ENCODE measurements at regions not wholly inside any gene's neighbourhood (a gene's known extent, or its start where the extent isn't known, plus 50 kb on each side); places are given as distances from the start of the nearest gene placed in this dataset.

DNA sequence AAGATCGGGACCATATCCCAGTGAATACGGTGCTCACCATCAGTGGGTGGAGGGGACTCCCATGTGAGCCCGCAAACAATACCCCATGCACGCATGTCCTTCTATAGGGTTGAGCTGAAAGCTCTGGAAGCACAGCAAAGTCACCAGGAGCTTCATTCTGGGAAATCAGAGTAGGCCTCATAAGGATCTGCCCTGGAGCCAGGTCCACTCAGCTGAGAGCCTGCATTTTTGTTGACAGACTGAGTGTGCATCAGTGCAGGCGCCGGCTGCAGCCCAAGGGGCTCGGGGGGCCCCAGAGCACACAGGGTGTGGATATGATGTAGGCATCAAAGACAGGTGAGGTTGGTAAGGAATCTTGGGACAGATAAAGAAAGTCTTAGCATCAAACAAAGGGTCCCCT, 79.8 kb upstream of the CD93 start:
- no peak for DNase-seq

DNA sequence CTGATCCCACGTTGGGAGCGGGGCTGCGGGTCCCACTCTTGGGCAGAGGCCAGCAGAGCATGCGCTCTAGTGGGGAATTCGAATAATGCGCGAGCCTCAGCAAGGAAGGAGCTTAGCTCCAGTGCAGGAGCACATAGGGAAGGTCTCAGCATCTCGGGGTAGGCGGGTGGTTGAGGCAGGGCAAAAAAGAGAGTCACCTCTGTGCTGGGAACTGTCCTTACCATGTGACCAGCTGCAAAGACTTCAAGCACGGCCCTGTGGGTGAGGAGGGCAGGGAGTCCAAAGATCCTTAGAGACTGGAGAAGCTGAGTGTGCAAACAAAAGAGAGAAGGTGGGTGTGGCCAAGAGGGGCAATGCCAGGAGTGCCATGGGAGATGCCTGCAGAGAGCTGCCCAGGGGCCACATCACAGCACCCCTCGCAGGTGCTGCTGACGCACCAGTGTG, 79.2 kb upstream of the CD93 start:
- DNase-seq, result no peak

DNA sequence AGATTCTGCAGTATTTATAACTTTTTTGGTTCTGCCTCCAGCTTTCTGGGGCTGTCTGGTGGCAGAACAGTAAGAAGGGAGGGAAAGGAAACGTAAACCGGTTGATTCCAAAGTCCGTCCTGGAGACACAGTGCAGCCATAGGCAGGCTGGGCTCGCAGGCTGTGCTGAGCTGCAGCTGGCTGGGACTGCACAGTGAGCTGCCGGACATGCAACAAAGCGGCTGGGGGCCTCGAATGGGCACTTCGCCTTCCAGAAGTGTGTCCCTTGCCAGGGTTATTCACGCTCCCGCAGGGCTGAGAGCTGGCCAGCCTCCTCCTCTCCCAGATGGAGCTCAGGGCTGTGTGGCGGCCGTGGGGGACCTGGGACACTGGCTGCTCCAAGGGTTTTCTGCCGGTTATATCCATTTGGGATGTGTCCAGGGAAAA, 78.1 kb upstream of the CD93 start:
- DNase-seq, result no peak

- DNase-seq, result no peak
These were observed 77.4 kb upstream of the CD93 start for GRCh38 chr20:23163562-23163961.

- DNase-seq, result no peak
These were observed 76.8 kb upstream of the CD93 start for GRCh38 chr20:23162887-23163286.

GRCh38 chr20:23161968-23162696, 76.0 kb upstream of the CD93 start:
- peak; percentile 59 for DNase-seq

DNA sequence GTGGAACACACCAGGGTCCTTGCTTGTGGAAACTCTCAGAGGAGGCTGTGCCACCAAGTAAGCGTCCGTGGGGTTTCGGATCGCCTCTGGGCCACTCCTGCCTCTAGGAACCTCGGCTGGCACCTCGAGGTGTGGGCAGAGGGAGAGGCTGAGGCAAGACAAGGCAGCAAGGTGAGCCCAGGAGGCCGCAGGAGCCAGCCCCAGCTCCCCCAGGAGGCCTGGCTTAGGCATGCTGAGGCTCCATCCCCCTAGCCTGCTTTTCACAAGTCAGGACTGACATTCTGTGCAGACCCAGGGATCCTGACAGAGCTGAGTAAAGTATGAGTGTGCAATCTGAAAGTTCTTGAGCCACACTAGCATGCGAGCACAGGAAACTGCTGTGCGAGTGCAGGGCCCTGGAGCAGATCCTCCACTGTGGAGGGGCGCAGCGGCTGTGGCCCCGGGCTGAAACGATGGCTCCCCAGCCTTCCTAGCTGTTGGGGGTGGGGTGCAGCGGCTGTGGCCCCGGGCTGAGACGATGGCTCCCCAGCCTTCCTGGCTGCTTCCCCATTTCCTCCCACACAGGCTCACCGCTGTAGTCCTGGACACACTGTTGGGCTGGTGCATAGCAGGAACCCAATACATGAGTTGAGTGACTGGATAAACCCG, 75.2 kb upstream of the CD93 start:
- DNase-seq, result peak; percentile 55 to 65

GRCh38 chr20:23160536-23161243, 74.6 kb upstream of the CD93 start:
- no peak for DNase-seq

DNA sequence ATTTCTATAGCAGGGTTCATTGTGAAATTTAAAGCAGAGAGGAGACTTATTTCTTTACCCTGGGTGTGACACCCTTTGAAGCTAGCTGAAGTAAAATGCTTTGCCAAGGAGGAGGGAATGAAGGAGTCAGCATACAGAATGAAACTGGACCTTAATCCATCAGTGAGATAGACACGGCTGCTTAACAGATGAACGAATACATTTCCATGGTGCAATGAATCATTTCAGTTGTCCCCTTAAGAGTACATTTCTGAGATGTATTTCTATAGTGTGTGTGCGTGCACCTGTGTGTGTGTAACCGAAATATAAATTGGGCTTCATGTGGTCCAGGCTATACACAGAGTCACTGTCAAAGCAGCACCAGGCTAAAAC, 73.8 kb upstream of the CD93 start:
- DNase-seq, result no peak

GRCh38 chr20:23159256-23159946, 73.3 kb upstream of the CD93 start:
- peak; percentile 59 to 66 for DNase-seq

DNA sequence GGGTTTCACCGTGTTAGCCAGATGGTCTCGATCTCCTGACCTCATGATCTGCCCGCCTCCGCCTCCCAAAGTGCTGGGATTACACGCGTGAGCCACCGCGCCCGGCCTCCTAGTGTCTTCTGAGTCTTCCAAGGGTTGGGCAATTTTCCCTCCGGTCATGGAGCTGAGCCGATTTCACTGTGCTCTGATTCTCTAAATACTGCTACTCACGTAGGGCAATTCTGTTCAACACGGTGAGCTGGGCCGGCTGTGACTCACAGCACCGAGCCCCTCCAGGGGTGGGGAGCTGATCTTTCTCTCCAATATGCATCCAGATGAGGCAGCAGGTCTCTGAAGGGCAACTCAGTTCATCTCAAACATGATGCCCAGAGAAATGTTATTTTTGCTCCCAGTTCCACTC, 71.6 kb upstream of the CD93 start:
- no peak for DNase-seq

DNA sequence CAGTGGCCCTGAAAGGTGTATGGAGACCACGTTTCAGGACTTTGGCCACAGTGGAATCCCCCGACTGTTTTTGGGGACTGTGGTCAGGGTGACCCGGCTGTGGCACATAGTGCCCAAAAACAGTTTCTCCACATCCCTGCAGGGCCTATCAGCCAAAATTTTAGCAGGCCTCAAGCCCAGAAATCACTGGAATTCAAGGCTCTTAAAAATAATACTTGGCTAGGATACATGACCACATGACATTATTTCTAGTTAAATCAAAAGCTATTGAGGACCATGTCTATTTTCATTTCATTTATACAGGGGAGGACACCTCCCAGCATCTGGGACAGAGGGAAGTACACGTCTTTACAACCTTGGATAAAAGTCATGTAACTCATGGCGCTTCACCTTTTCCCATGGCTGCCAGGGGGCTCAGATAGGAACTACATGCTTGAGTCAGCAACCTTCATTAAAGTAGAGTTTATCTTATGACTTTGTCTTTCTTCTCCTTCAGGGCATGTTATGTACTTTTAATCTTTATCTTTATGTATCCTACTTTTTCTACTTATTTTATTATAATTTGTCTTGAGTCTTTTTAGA, 70.8 kb upstream of the CD93 start:
- DNase-seq, result no peak

DNA sequence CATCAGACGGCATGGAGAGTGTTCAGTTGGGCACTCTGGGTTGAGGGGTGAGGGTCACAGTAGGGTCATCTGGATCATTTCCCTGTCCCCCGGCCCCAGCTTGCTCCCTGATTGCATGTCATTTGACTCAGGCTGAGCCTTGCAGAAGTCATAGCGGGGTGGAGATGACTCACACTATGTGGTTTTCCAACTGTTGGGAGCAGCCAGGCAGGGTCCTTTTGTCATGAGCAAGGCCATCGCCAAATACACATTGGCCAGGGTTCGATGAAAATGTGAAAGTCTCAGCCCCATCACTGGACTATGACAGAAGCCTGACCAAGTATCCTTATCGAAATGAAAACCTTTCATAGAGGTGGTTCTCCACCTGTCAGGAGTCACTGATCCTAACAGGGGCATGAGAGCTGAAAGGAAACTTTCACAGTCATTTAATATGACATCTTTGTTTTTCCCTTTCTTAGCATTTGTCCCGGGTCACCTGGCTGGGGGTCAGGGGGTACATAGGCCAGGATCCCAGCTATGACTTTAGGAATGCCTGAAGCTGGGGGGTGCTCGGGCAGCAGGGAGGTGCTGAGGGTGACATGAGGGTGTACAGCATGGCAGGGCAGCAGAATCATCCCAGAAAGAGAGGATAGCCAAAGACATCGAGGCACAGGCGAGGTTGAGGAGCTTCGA, 70.2 kb upstream of the CD93 start:
- DNase-seq, result peak; percentile 91 to 94

DNA sequence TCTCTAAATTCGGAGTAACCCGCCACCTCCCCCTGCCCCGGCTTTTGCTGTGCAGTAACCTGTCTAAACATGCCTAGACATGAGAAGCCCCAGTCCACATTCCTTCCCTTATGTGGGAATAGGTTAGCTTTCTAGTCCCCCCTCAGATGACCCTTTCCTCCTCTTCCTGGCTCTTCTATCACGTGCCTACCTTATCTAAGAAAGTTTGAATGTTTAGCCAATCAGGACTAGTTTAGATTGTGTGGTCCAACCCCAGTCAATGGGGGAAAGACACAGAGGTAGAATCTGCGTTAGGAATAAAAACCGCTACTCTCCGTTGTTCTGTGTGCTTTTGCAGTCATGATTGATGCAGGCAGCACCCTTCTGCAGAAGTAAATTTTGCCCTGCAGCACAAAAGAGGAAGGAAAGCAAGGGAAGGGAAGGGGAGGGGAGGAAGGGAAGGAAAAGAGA, 69.0 kb upstream of the CD93 start:
- DNase-seq, result peak; percentile 49 to 52

GRCh38 chr20:23153696-23154341, 67.7 kb upstream of the CD93 start:
- DNase-seq, result no peak

GRCh38 chr20:23152902-23153301, 66.8 kb upstream of the CD93 start:
- no peak for DNase-seq

- peak; percentile 91 to 97 for DNase-seq
These were observed 66.3 kb upstream of the CD93 start for GRCh38 chr20:23152308-23152892.

- no peak for DNase-seq
These were observed 65.8 kb upstream of the CD93 start for GRCh38 chr20:23151885-23152284.

DNA sequence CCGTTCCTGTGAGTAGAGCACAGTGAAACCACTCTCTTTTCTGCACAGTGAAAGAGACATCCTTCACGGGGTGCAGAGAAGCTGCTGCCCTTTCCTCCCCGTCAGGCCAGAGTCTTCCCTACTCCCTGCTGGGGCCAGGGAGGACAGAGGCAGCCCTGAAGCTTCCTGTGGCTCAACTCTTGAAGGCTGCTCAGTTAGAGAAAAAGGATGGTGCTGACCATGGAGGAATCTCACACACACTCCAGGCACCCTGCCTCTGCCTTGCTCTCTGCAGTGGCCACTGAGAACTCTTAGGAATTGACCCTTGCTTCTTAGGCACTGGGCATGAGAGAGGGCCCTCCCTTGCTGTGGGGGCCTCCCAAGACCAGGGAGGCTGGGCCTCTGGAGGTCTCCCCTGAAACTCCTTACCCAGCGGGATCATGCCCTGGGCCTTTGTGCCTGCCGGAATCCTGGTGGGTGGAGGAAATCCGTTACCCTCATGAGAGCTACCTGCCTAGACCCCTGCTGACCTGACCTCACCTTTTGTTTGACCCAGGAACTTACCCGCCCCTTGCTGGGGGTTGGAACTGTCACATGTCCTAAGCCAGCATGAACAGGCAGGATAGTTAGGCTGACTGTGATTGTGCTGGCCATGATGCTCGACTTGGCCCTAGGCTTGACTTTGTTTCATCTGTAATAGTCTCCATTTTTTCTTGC, 65.0 kb upstream of the CD93 start:
- DNase-seq, result no peak

DNA sequence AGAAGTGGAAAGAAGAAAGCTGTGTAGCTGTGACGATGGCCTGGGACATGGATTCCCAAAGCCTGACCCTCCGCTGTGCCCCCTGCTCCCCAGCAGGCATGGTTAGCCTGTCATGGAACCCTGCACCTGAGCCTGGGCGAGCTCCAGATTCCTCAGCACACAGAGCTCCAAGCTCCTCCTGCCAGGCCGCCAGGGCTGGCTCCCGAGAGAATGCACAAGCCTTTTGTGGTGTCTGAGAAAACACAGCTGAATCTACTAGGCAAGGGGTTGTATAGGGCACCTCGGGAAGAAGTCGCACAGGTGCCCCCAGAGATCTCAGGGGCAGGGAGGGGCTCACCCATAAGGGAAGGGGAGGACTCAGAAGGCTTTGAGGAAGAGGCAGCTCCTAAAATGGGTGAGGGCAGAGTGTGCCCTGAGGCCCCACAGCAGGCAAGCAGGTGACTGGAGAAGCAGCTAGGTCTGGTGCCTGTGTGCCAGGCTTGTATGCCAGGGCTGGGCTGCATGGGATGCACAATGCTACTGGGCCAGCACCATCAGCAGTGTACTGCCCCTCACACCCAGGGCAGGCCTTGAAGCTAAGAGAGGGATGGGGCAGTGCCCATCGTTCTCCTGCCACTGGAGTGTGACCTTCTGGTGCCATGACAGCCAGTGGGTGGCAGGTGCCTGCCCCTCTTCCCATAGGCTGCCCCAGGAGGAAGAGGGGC, 64.3 kb upstream of the CD93 start:
- no peak for DNase-seq

Data from inflammatory macrophage (primary cell).